ENCODE measurements at regions not wholly inside any gene's neighbourhood (a gene's known extent, or its start where the extent isn't known, plus 50 kb on each side); places are given as distances from the start of the nearest gene placed in this dataset.

DNA sequence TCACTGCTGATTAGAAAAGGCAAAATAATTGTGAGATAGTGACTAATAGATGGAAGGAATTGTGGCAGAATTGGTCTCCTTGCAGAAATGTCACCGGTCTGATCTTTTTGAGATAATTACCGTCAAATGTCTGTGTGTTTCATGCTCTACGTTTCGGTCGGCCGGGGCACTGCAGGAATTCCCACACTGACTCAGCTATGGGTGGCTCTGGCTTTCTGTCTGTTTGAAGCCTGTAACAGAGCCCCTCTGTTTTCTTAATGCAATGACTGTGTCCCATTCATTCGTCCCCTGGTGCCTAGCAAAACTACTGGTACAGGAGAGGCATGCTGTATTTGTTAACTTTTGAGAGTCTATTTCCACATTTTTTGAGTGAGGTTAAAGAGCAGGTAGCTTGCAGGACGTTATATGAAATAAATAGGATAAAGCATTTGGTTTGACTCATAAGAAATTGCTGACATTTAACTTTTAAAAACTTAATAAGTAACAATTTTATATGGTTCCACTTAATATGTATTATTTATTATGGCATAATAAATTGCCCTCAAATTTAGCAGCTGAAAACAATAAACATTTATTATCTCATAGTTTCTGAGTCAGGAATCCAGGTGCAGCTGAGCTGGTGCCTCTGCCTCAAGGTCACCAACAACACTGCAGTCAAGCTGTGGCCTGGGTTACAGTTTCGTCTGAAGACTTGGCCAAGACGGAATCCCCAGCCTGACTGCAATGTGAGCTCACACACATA is 53.3 kb upstream of the CTBP2 start:
- no peak for DNase-seq (ENCODE audit: low read depth)

DNA sequence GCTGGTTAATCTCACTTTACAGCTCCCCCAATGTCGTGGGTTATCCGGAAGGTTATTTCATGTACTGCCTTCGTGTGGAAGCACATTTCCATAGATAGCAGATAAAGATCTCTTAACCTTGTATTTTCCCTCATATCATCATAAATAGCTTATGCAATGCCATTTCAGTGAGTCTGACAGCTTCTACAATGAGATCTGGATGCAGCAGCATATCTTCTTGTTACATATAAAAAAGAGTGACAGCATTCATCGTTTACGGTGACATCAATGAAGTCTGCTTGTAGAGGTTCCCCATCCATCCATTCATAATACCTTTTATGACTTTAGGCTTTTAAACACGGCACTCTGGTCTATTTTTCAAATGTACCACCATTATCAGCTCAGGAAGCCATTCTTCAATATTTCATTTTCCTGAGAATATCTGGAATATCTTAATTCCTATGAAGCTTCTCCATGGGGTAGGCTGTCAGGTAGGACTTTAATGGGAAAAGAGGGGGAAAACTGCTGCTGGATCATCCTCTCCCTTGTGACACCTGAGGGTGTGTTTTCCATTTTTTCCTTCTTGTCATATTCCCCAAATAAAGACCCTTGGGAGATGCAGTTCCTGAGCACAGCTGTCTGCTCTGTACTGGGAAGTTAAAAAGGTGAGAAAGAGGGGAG is 51.9 kb upstream of the CTBP2 start:
- no peak for DNase-seq (ENCODE audit: low read depth)
